Activated T-cell treated with anti-CD3 and anti-CD28 coated beads, Interleukin-2, amount 50 U/mL, for 4 hours (primary cell): ENCODE measurements at regions not wholly inside any gene's neighbourhood (a gene's known extent, or its start where the extent isn't known, plus 50 kb on each side); places are given as distances from the start of the nearest gene placed in this dataset.

Experiments
- ATAC-seq, 2 donors: fragments of 200-7000 bp; cut with Tn5 transposase; one replicate each; pipeline ENCODE4 v1.10.0; 2021
- DNase-seq: peaks from one replicate; pipeline ENCODE4 v3.0.0-alpha.2; 2020
- H3K27me3 Mint-ChIP-seq: one replicate; pipeline ENCODE4 v1.8.0; 2021; ENCODE audit warnings: low read depth, mixed read lengths
- H3K36me3 Mint-ChIP-seq: one replicate; pipeline ENCODE4 v1.8.0; 2022; ENCODE audit warnings: mixed read lengths; ENCODE audit not compliant: insufficient read depth
- H3K4me1 Mint-ChIP-seq: one replicate; pipeline ENCODE4 v1.8.0; 2021; ENCODE audit warnings: low read depth, mixed read lengths
- H3K4me3 Mint-ChIP-seq: one replicate; pipeline ENCODE4 v1.8.0; 2021; ENCODE audit warnings: mild to moderate bottlenecking, moderate library complexity, mixed read lengths
- H3K9me3 Mint-ChIP-seq: one replicate; pipeline ENCODE4 v1.8.0; 2021; ENCODE audit warnings: mixed read lengths

DNA sequence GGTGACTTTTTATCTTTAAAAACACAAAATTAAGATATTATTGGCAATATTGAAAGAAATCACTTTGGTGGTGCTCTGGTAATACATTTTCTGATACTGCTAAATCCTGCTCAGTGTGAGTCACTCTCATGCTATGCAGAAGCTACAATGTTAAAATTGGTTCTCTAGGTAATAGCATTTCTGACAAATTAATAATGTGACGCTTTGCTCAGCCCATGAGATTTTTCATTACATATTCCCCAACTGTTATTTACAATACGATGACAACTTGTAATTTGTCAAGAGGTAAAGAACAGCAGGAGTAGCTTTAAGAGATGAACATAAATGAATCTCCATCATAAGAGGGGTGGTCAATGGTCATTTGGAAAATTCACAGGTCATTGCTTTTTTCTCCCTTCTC lies 573.6 kb downstream of the TMEM182 start:
- ATAC-seq: no peak
- Mint-ChIP-seq H3K4me3 (no peak overlapping the region), H3K4me1 (no peaks in the 10 kb centered on the region), H3K36me3 (no peaks in the 10 kb centered on the region), H3K27me3 (no peaks in the 10 kb centered on the region), H3K9me3 (peaks cover 8% of the 10 kb centered on the region)
- DNase-seq: no peak

GRCh38 chr2:103338819-103339218 lies 577.0 kb downstream of the TMEM182 start:
- no peak for DNase-seq
- peaks cover 8% of the 10 kb centered on the region for H3K9me3 Mint-ChIP-seq
- H3K27me3 Mint-ChIP-seq: no peaks in the 10 kb centered on the region
- H3K4me1 Mint-ChIP-seq: no peaks in the 10 kb centered on the region
- H3K36me3 Mint-ChIP-seq: no peaks in the 10 kb centered on the region
- no peak overlapping the region for H3K4me3 Mint-ChIP-seq
- no peak for ATAC-seq

GRCh38 chr2:103346780-103347179 lies 584.9 kb downstream of the TMEM182 start:
- Mint-ChIP-seq H3K4me3 (no peak overlapping the region), H3K9me3 (peaks cover 21% of the 10 kb centered on the region), H3K4me1 (no peaks in the 10 kb centered on the region), H3K27me3 (no peaks in the 10 kb centered on the region), H3K36me3 (no peaks in the 10 kb centered on the region)
- ATAC-seq (no peak), DNase-seq (no peak)

DNA sequence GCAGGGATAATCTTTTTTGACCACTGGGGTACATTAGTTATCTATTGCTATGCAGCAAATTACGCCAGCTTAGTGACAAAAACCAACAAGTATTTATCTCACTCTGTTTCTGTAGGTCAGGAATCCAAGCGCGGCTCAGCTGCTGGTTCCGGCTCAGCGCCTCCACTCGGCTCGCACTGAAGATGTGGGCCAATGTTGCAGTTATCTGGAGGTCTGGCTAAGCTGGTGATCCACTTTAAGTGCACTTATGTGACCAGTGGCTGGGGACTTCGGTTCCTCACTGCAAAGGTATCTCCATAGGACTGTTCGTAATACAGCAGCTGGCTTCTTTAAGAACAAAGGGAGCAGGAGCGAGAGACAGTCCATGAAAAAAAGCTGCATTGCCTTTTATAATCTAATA lies 591.9 kb downstream of the TMEM182 start:
- Mint-ChIP-seq H3K4me3 (no peak overlapping the region), H3K9me3 (peaks cover 26% of the 10 kb centered on the region), H3K27me3 (no peaks in the 10 kb centered on the region), H3K4me1 (no peaks in the 10 kb centered on the region), H3K36me3 (no peaks in the 10 kb centered on the region)
- DNase-seq (no peak), ATAC-seq (no peak)

GRCh38 chr2:103355287-103355686 lies 593.5 kb downstream of the TMEM182 start:
- Mint-ChIP-seq H3K4me3 (no peak overlapping the region), H3K36me3 (no peaks in the 10 kb centered on the region), H3K9me3 (peaks cover 19% of the 10 kb centered on the region), H3K27me3 (no peaks in the 10 kb centered on the region), H3K4me1 (no peaks in the 10 kb centered on the region)
- no peak for DNase-seq
- no peak for ATAC-seq

DNA sequence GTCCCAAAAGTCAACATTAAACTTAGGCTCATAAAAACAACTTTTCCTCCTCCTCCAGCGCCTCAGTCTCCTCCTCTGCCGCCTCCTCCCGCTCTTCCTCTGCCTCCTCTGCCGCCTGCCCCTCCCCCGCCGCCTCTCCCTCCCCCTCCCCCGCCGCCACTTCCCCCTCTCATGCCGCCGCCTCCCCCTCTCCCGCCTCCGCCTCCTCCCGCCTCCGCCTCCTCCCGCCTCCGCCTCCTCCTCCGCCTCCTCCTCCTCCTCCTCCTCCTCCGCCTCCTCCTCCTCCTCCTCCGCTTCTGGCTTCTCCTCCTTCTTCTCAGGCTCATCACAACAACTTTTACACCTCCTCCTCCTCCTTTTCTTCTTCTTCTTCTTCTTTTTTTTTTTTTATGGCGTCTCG lies 599.9 kb downstream of the TMEM182 start:
- H3K36me3 Mint-ChIP-seq: no peaks in the 10 kb centered on the region
- DNase-seq (no peak), ATAC-seq (no peak)
- H3K4me1 Mint-ChIP-seq: no peaks in the 10 kb centered on the region
- H3K27me3 Mint-ChIP-seq: no peaks in the 10 kb centered on the region
- no peak overlapping the region for H3K4me3 Mint-ChIP-seq
- H3K9me3 Mint-ChIP-seq: peaks cover 9% of the 10 kb centered on the region

DNA sequence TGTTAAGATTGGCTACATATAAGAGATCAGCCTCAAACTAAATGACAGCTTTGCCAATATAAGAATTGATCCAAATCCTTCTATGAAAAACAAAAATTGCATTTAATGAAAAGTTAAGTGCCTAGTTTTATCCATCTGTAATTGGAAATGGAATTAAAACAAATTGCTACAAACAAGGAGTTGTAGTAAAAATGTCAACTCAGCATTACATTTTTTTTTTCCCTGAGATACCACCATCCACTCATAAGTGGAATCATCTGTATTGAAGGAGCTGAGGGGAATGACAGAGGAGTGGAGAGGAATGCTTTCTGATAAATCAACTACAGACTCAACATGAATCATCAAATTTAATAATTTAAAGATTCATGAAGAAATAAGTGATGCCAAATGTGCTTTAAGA lies 601.8 kb downstream of the TMEM182 start:
- ATAC-seq (no peak), DNase-seq (no peak)
- peaks cover 1% of the 10 kb centered on the region for H3K9me3 Mint-ChIP-seq
- H3K4me3 Mint-ChIP-seq: no peak overlapping the region
- H3K36me3 Mint-ChIP-seq: no peaks in the 10 kb centered on the region
- no peaks in the 10 kb centered on the region for H3K27me3 Mint-ChIP-seq
- no peaks in the 10 kb centered on the region for H3K4me1 Mint-ChIP-seq

GRCh38 chr2:103364177-103364576 lies 602.3 kb downstream of the TMEM182 start:
- ATAC-seq (no peak), DNase-seq (no peak)
- Mint-ChIP-seq H3K36me3 (no peaks in the 10 kb centered on the region), H3K4me1 (no peaks in the 10 kb centered on the region), H3K9me3 (no peaks in the 10 kb centered on the region), H3K27me3 (no peaks in the 10 kb centered on the region), H3K4me3 (no peak overlapping the region)

DNA sequence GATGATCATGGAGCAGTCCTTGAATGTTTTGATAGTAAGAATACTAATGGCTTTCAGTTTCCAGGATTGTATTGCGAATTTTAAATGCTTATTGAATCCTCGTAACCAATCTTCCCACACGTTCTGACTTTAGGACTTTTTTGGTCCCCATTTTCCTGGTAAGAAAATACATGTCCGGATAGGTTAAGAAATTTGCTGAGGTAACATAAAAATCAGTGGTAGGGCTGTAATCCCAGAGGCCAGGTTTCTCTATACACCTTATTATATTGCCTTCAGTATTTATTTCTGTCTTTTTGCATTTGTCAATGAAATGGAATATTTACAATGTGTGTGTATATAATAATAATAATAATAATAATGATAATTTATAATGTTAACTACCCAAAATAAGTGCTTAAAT lies 603.2 kb downstream of the TMEM182 start:
- Mint-ChIP-seq H3K27me3 (no peaks in the 10 kb centered on the region), H3K4me1 (no peaks in the 10 kb centered on the region), H3K9me3 (no peaks in the 10 kb centered on the region), H3K4me3 (no peak overlapping the region), H3K36me3 (no peaks in the 10 kb centered on the region)
- no peak for DNase-seq
- no peak for ATAC-seq

DNA sequence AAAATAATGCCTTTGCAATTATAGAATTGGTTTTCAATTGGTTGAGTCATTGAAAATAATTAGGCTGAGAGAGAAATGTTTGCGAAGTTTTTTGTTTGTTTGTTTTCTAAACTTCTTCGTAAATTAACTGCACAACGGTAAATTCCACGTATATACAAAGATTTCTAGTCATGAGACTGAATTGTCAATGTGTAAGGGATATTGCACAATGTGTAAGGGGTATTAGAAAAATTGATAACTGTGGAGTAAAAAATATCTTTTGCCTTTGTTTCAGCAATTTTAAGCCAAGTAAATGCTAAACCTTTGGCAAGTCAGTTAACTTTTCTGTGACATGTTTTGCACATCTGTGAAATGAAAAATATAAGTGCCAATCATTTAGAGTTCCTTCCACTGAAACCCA lies 606.0 kb downstream of the TMEM182 start:
- no peaks in the 10 kb centered on the region for H3K9me3 Mint-ChIP-seq
- no peaks in the 10 kb centered on the region for H3K36me3 Mint-ChIP-seq
- DNase-seq (no peak), ATAC-seq (no peak)
- H3K27me3 Mint-ChIP-seq: no peaks in the 10 kb centered on the region
- no peak overlapping the region for H3K4me3 Mint-ChIP-seq
- no peaks in the 10 kb centered on the region for H3K4me1 Mint-ChIP-seq

DNA sequence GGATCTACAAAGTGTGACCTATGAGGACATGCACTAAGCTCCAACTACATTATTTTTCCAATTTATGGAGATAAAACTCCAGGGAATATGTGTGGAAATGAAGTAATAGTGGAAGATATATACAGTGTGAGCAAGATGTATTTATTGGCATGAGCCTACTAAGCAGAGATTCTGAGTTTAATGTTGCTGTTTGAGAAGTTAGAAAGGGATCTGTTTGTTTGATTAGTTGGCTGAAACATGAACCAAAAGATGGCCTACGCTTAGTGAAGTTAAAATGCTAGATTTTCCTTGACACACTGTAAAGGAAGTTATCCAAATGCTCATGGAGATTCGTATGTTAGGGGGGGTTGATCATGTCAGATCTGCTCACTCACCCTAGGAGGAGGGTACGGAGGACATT lies 621.7 kb downstream of the TMEM182 start:
- no peaks in the 10 kb centered on the region for H3K27me3 Mint-ChIP-seq
- ATAC-seq (no peak), DNase-seq (no peak)
- H3K9me3 Mint-ChIP-seq: peaks cover 23% of the 10 kb centered on the region
- H3K4me3 Mint-ChIP-seq: no peak overlapping the region
- no peaks in the 10 kb centered on the region for H3K4me1 Mint-ChIP-seq
- no peaks in the 10 kb centered on the region for H3K36me3 Mint-ChIP-seq

DNA sequence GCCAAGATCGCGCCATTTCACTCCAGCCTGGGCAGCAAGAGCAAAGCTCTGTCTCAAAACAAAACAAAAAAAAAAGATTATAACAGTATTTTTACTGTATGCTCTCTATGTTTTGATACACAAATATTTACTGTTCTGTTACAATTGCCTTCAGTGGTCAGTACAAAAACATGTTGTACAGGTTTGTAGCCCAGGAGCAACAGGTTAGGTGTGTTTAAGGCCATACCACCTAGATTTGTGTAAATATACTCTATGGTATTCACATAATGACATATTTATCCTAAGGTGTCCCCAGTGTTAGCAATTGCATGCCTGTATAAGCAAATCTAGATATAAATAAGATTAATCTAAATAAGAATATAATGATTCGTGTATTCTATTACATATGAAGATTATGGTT lies 625.0 kb downstream of the TMEM182 start:
- ATAC-seq (no peak), DNase-seq (no peak)
- Mint-ChIP-seq H3K27me3 (no peaks in the 10 kb centered on the region), H3K36me3 (no peaks in the 10 kb centered on the region), H3K9me3 (peaks cover 8% of the 10 kb centered on the region), H3K4me3 (no peak overlapping the region), H3K4me1 (no peaks in the 10 kb centered on the region)

DNA sequence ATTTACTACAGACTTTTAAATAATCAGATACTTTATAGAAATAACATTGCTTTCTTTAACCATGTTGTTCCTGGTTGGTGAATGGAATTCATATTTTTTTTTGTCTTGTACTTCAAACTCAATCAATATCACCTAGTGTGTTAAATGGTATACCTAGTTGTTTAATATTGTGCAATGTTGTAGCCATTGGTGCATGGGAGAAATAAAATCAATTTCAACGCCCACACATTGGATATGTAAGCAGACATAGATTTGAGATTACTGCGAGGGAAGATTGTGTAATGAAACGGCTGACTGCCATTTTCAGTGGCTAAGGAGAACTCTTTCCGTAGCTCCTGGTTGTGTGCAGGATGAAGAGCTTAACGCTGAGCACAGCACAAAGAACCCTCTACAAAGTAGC lies 626.1 kb downstream of the TMEM182 start:
- no peak overlapping the region for H3K4me3 Mint-ChIP-seq
- H3K36me3 Mint-ChIP-seq: no peaks in the 10 kb centered on the region
- DNase-seq: no peak
- H3K9me3 Mint-ChIP-seq: peaks cover 8% of the 10 kb centered on the region
- no peaks in the 10 kb centered on the region for H3K27me3 Mint-ChIP-seq
- no peaks in the 10 kb centered on the region for H3K4me1 Mint-ChIP-seq
- ATAC-seq: no peak

DNA sequence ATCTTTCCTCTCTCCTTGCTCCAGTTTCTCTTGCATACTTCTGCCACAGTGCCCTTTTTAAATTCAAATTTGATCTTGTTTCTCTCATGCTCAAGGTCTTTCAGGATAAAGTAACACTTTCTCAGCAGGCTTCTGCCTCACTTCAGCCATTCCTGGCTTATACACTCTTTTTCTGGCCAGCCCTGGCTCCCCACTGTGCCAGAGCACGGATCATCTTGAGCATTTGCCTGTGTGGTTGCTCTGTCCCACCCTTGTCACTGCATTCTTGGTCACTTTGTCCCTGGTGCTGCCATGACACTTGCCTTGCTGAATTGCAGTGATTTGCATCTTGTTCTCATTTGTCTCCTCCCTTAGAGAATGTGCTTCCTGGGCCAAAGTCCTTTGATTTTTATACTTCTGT lies 634.3 kb downstream of the TMEM182 start:
- Mint-ChIP-seq H3K9me3 (no peaks in the 10 kb centered on the region), H3K4me3 (no peak overlapping the region), H3K27me3 (no peaks in the 10 kb centered on the region), H3K36me3 (no peaks in the 10 kb centered on the region), H3K4me1 (no peaks in the 10 kb centered on the region)
- no peak for DNase-seq
- no peak for ATAC-seq

DNA sequence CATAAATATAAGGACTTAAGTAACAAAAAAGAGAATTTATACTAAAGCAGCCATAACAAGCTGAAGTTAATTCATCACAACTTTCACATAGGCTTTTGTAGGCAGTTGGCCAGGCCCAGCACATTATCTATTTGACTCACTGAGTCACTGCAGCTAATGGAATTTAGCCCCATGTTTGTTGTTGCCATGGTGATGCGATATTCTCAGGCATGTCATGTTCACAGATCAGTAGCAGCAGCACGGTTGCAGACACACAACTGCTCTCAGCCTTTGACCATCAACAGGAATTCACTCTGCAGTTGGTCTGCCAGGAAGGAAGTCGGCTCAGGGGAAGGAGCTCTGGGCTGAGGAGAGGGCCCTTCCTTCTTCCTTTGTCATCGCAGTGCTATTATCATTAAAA lies 639.8 kb downstream of the TMEM182 start:
- Mint-ChIP-seq H3K9me3 (peaks cover 4% of the 10 kb centered on the region), H3K27me3 (no peaks in the 10 kb centered on the region), H3K36me3 (no peaks in the 10 kb centered on the region), H3K4me3 (no peak overlapping the region), H3K4me1 (no peaks in the 10 kb centered on the region)
- no peak for DNase-seq
- ATAC-seq: no peak

DNA sequence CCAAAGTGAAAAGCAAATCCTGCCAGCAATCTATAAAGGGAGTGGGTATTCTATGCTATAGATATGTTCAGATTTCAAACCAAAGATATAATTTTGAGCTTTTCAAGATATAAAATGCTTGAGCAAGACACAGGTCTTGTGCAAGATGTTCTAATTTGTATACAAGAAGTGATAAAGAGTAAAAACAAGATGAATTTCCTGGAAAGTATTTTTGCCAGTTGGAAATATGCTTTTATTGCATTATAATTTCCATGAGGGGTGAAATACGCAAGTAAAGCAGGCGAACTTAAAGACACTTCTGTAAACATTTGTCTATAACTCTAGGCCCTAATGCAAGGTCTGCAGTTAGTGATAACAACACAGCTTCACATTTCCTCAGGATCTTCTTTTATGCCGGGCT lies 640.5 kb downstream of the TMEM182 start:
- no peaks in the 10 kb centered on the region for H3K36me3 Mint-ChIP-seq
- DNase-seq: no peak
- peaks cover 4% of the 10 kb centered on the region for H3K9me3 Mint-ChIP-seq
- H3K4me3 Mint-ChIP-seq: no peak overlapping the region
- H3K4me1 Mint-ChIP-seq: no peaks in the 10 kb centered on the region
- no peak for ATAC-seq
- no peaks in the 10 kb centered on the region for H3K27me3 Mint-ChIP-seq
